Activated B cell treated with CpG ODN at 0.5 μM for 24 hours (primary cell): ENCODE measurements at regions not wholly inside any gene's neighbourhood (a gene's known extent, or its start where the extent isn't known, plus 50 kb on each side); places are given as distances from the start of the nearest gene placed in this dataset.

Source experiments
- ATAC-seq: fragments of 200-7000 bp; cut with Tn5 transposase; one replicate; pipeline ENCODE4 v1.10.0; 2021; ENCODE audit warnings: low read depth, mild to moderate bottlenecking, moderate library complexity
- CTCF ChIA-PET: fragments of 350-600 bp; sonication (Branson Sonifier 250); formaldehyde crosslinking; loops from one replicate; lab custom pipeline; 2021; ENCODE audit warnings: antibody characterized with exemption; lab: Charles Lee
- POLR2A ChIA-PET: fragments of 350-600 bp; sonication (Branson Sonifier 250); formaldehyde crosslinking; loops from one replicate; lab custom pipeline; 2021; ENCODE audit warnings: antibody characterized with exemption; lab: Charles Lee
- DNase-seq: peaks from one replicate; pipeline ENCODE4 v3.0.0; 2022
- H3K27ac Mint-ChIP-seq: one replicate; pipeline ENCODE4 v1.8.0; 2020; ENCODE audit warnings: mixed read lengths
- H3K27me3 Mint-ChIP-seq: one replicate; pipeline ENCODE4 v1.8.0; 2021; ENCODE audit warnings: mixed read lengths
- H3K36me3 Mint-ChIP-seq: one replicate; pipeline ENCODE4 v1.8.0; 2021; ENCODE audit warnings: low read depth, mixed read lengths
- H3K4me1 Mint-ChIP-seq: one replicate; pipeline ENCODE4 v1.8.0; 2021; ENCODE audit warnings: mixed read lengths
- H3K4me3 Mint-ChIP-seq: one replicate; pipeline ENCODE4 v1.8.0; 2020; ENCODE audit warnings: mild to moderate bottlenecking, mixed read lengths
- H3K9me3 Mint-ChIP-seq: one replicate; pipeline ENCODE4 v1.8.0; 2020; ENCODE audit warnings: mixed read lengths
- intact Hi-C: fragments of 100-400 bp; cut with micrococcal nuclease; formaldehyde crosslinking; loops from one replicate; pipeline ENCODE4 v1.15.1; 2024
- TF ChIP-seq, protein P1 (sequence below): fragments of 200-600 bp; IDR thresholded peaks from one replicate; pipeline ENCODE4 v1.8.0; 2022; ENCODE audit warnings: antibody characterized with exemption, mild to moderate bottlenecking

DNA sequence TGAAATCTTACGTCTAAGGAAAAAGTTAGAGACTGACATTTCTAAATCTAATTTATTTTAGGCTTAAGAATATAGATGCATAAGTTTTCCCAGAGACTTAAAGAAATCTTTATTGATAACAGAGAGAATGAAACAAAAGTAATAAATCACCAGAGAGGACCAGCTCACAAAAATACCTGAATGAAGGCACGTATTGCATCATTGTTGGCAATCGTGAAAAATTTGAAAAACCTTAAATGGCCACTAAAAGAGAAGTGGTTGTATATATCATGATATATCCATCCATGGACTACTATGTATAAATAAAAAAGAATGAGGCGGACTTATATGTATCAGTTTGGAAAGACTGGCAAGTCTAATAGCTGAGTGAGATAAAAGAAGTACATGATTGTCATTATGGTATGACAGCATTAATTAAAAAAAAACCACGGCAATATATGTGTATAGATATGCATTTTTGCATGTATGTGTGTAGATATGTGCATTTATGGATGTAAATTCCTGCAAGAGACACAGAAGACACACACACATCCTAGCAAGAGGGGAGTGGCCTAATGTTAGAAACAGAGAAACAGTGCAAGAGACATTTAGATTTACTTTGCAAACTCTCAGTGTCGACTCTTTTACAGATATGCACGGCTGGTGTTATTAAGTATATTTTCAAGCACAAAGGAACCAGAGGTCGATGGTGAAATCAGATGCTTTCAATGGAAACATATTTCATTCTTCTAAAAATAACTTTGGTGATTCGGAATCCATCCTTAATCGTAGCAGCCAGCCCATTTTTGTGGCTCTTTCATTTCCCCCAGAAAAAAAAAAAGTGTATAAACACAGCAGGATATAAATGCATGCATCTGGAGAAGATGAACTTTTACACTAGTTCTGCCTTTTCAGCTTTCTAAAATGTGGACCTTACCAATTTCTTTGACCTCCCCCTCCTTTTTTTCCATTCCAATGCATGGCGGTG, 156.1 kb upstream of the SALL4 start:
- CTCF ChIA-PET, result no interaction called here
- no peak for DNase-seq
- ATAC-seq, result no peak
- Mint-ChIP-seq H3K4me1 (no peaks in the 10 kb centered on the region), H3K27me3 (peaks cover 23% of the 10 kb centered on the region), H3K9me3 (no peaks in the 10 kb centered on the region), H3K27ac (no peak overlapping the region), H3K36me3 (no peaks in the 10 kb centered on the region), H3K4me3 (no peak overlapping the region)
- POLR2A ChIA-PET, result no interaction called here
- TF ChIP-seq, protein P1, sequence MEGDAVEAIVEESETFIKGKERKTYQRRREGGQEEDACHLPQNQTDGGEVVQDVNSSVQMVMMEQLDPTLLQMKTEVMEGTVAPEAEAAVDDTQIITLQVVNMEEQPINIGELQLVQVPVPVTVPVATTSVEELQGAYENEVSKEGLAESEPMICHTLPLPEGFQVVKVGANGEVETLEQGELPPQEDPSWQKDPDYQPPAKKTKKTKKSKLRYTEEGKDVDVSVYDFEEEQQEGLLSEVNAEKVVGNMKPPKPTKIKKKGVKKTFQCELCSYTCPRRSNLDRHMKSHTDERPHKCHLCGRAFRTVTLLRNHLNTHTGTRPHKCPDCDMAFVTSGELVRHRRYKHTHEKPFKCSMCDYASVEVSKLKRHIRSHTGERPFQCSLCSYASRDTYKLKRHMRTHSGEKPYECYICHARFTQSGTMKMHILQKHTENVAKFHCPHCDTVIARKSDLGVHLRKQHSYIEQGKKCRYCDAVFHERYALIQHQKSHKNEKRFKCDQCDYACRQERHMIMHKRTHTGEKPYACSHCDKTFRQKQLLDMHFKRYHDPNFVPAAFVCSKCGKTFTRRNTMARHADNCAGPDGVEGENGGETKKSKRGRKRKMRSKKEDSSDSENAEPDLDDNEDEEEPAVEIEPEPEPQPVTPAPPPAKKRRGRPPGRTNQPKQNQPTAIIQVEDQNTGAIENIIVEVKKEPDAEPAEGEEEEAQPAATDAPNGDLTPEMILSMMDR, result no peak
- intact Hi-C loops, result no loop called here

DNA sequence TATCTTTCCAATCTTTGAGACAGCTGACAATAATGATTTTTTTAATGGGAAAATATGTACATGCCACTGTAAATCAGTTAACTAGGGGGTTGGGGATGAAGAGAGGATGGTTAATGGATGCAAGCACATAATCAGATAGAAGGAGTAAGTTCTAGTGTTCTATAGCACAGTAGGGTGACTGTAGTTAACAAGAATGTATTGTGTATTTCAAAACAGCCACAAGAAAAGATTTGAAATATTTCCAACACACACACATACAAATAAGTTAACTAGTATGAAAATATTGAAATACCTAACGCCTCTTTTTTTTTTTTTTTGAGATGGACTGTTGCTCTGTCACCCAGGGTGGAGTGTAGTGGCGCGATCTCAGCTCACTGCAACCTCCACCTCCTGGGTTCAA, 153.4 kb upstream of the SALL4 start:
- H3K36me3 Mint-ChIP-seq, result no peaks in the 10 kb centered on the region
- CTCF ChIA-PET, result no interaction called here
- no peak for ATAC-seq

DNA sequence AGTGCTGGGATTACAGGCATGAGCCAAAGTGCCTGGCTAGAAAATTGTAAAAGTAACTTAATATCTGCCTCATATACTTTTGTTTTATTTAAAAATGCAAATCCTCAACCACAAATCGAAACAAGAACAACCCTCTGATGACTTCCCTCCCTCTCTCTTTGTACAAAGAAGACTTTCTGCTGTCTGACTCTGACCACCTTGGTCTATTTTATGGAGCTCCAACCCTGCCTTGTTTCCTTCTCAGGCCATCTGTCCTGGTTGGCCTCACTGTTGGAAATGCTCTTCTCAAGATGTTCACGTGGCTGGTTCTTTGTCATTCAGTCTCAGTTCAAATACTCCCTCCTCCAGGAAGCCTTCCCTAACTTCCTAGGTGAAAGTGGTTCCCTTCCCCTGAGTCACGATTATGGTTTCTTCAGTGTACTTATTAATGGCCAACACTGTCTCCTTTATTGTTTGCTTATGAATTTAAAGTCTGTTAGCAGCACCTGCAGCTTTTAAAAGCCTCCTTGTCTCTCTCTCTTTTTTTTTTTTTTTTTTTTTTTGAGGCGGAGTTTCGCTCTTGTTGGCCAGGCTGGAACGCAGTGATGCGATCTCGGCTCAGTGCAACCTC, 151.5 kb upstream of the SALL4 start:
- TF ChIP-seq, protein P1, result no peak
- CTCF ChIA-PET, result no interaction called here
- ATAC-seq (no peak), DNase-seq (no peak)
- no peak overlapping the region for H3K4me3 Mint-ChIP-seq
- peaks cover 7% of the 10 kb centered on the region for H3K27me3 Mint-ChIP-seq
- H3K36me3 Mint-ChIP-seq, result no peaks in the 10 kb centered on the region
- POLR2A ChIA-PET, result no interaction called here
- H3K9me3 Mint-ChIP-seq, result no peaks in the 10 kb centered on the region
- no peak overlapping the region for H3K27ac Mint-ChIP-seq
- H3K4me1 Mint-ChIP-seq, result no peaks in the 10 kb centered on the region
- intact Hi-C loops, result no loop called here

More for the DNA sequence above, 153.4 kb upstream of the SALL4 start:
- POLR2A ChIA-PET, result no interaction called here
- H3K9me3 Mint-ChIP-seq, result no peaks in the 10 kb centered on the region
- TF ChIP-seq, protein P1, result no peak
- H3K4me1 Mint-ChIP-seq, result no peaks in the 10 kb centered on the region
- DNase-seq, result no peak
- no peak overlapping the region for H3K4me3 Mint-ChIP-seq
- no peak overlapping the region for H3K27ac Mint-ChIP-seq
- intact Hi-C loops, result no loop called here
- peaks cover 17% of the 10 kb centered on the region for H3K27me3 Mint-ChIP-seq

DNA sequence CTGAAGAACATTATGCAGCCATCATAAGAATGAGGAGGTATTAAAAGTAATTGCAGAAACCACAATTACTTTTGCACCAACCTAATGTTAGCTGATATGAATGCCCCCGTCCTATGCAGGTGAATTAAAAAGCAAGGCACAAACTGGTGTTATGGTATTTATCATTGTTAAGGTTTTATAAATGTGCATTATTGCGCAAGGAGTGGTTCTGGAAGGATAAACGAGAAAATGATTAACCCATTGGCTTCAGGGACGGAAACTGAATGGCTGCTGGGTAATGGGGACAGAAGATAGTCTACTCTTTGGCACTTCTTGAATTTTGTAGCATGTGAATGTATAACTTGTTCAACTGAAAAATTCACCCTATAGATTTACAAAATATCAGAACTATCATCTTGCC, 148.6 kb upstream of the SALL4 start:
- Mint-ChIP-seq H3K9me3 (no peaks in the 10 kb centered on the region), H3K27me3 (no peaks in the 10 kb centered on the region), H3K36me3 (no peaks in the 10 kb centered on the region), H3K27ac (no peak overlapping the region), H3K4me3 (no peak overlapping the region), H3K4me1 (no peaks in the 10 kb centered on the region)
- TF ChIP-seq, protein P1, result no peak
- ChIA-PET POLR2A (no interaction called here), CTCF (no interaction called here)
- intact Hi-C loops, result no loop called here
- DNase-seq, result no peak
- ATAC-seq, result no peak

DNA sequence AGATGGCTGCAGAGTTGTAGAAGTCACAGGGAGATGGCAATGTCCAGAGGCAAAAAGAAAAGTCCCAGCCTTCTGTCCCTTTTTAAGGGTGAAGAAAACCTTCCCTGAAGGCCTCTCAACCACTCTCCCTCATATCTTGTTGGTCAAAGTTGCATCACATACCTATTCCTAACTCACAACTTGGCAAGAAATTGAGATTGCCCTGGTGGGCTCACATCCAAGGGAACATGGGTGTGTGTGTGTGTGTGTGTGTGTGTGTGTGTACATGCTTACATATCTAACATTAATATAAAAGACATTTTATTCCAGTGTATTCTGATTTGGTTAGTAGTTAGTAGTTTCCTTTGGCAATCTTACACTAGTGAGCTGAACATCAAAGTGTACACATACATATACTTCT, 144.3 kb upstream of the SALL4 start:
- Mint-ChIP-seq H3K36me3 (no peaks in the 10 kb centered on the region), H3K4me3 (no peak overlapping the region), H3K4me1 (no peaks in the 10 kb centered on the region), H3K27me3 (peaks cover 2% of the 10 kb centered on the region), H3K27ac (no peak overlapping the region), H3K9me3 (no peaks in the 10 kb centered on the region)
- ATAC-seq, result no peak
- DNase-seq, result no peak
- TF ChIP-seq, protein P1, result no peak
- intact Hi-C loops, result no loop called here
- CTCF ChIA-PET, result no interaction called here
- POLR2A ChIA-PET, result interaction anchor here (0.5 kb wide), 1 partner anchor 29 kb away, joined by 3 read pairs; no protein-coding TSS in a partner anchor
